Trophoblast cell (in vitro differentiated cells and primary cell): ENCODE measurements at regions not wholly inside any gene's neighbourhood (a gene's known extent, or its start where the extent isn't known, plus 50 kb on each side); places are given as distances from the start of the nearest gene placed in this dataset.
"Not testable (repeated sequence)": the region's sequence is repeated elsewhere in the genome, so short reads cannot be mapped to it uniquely, and the experiment has no call there.

Source experiments
- DNase-seq, 2 donors: peaks; one replicate each; pipeline ENCODE4 v3.0.0-alpha.2; 2016
- H2AFZ ChIP-seq: 2 replicates; pipeline ENCODE4 v1.6.1; 2013; ENCODE audit warnings: low read length, moderate library complexity, mild to moderate bottlenecking; ENCODE audit not compliant: insufficient read depth, poor library complexity
- H2AK5ac ChIP-seq: 2 replicates; pipeline ENCODE4 v1.6.1; 2013; ENCODE audit warnings: mild to moderate bottlenecking, low read length
- H2BK120ac ChIP-seq: 2 replicates; pipeline ENCODE4 v1.6.1; 2013; ENCODE audit warnings: low read length, mild to moderate bottlenecking, moderate library complexity; ENCODE audit not compliant: insufficient read depth, poor library complexity
- H2BK12ac ChIP-seq: 2 replicates; pipeline ENCODE4 v1.6.1; 2013; ENCODE audit warnings: mild to moderate bottlenecking, low read length, moderate library complexity
- H2BK5ac ChIP-seq: 2 replicates; pipeline ENCODE4 v1.6.1; 2013; ENCODE audit warnings: low read length, low read depth, moderate library complexity, mild to moderate bottlenecking; ENCODE audit not compliant: poor library complexity
- H3K14ac ChIP-seq: 2 replicates; pipeline ENCODE4 v1.6.1; 2013; ENCODE audit warnings: mild to moderate bottlenecking, low read length
- H3K18ac ChIP-seq: 2 replicates; pipeline ENCODE4 v1.6.1; 2013; ENCODE audit warnings: mild to moderate bottlenecking, low read length
- H3K23ac ChIP-seq: 2 replicates; pipeline ENCODE4 v1.6.1; 2013; ENCODE audit warnings: low read length
- H3K27ac ChIP-seq: 2 replicates; pipeline ENCODE4 v1.5.1; 2013; ENCODE audit warnings: low read depth, mild to moderate bottlenecking, inconsistent platforms, low read length, moderate library complexity
- H3K27me3 ChIP-seq: 2 replicates; pipeline ENCODE4 v1.6.1; 2013; ENCODE audit warnings: inconsistent platforms, mild to moderate bottlenecking, low read length, moderate library complexity; ENCODE audit not compliant: insufficient read depth
- H3K36me3 ChIP-seq, 2 experiments: 1 replicate in 1 of 2; 2 replicates in 1 of 2; pipeline ENCODE4 v1.6.1; 2013; ENCODE audit warnings: low read length in 2 of 2, mild to moderate bottlenecking in 2 of 2, moderate library complexity in 1 of 2; ENCODE audit not compliant: insufficient read depth in 2 of 2, control insufficient read depth in 1 of 2
- H3K4ac ChIP-seq: 2 replicates; pipeline ENCODE4 v1.6.1; 2013; ENCODE audit warnings: low read depth, mild to moderate bottlenecking, low read length, moderate library complexity
- H3K4me1 ChIP-seq, 2 experiments: 1 replicate in 1 of 2; 2 replicates in 1 of 2; pipeline ENCODE4 v1.6.1; 2013; ENCODE audit warnings: low read length in 2 of 2, mild to moderate bottlenecking in 2 of 2, moderate library complexity in 1 of 2; ENCODE audit not compliant: insufficient read depth in 2 of 2, control insufficient read depth in 1 of 2
- H3K4me2 ChIP-seq: 2 replicates; pipeline ENCODE4 v1.6.1; 2013; ENCODE audit warnings: inconsistent platforms, mild to moderate bottlenecking, low read length, moderate library complexity
- H3K4me3 ChIP-seq: 2 replicates; pipeline ENCODE4 v1.5.1; 2013; ENCODE audit warnings: mild to moderate bottlenecking, low read depth, low read length, inconsistent platforms
- H3K79me1 ChIP-seq: one replicate; pipeline ENCODE4 v1.6.1; 2013; ENCODE audit warnings: low read length
- H3K79me2 ChIP-seq: 2 replicates; pipeline ENCODE4 v1.6.1; 2013; ENCODE audit warnings: low read length, mild to moderate bottlenecking; ENCODE audit not compliant: control insufficient read depth, insufficient read depth, poor library complexity
- H3K9ac ChIP-seq: 2 replicates; pipeline ENCODE4 v1.6.1; 2013; ENCODE audit warnings: mild to moderate bottlenecking, low read length
- H3K9me3 ChIP-seq: 2 replicates; pipeline ENCODE4 v1.6.1; 2013; ENCODE audit warnings: low read depth, mild to moderate bottlenecking, control low read depth, inconsistent platforms, low read length; ENCODE audit not compliant: insufficient read depth
- H4K12ac ChIP-seq: 2 replicates; pipeline ENCODE4 v1.6.1; 2013; ENCODE audit warnings: low read depth, mild to moderate bottlenecking, low read length, moderate library complexity
- H4K8ac ChIP-seq: 2 replicates; pipeline ENCODE4 v1.6.1; 2013; ENCODE audit warnings: low read depth, mild to moderate bottlenecking, low read length, moderate library complexity
- H4K91ac ChIP-seq: one replicate; pipeline ENCODE4 v1.6.1; 2013; ENCODE audit warnings: low read depth, mild to moderate bottlenecking, low read length, moderate library complexity
- WGBS: extraction: QIAGEN DNeasy Blood & Tissue Kit; methylation state at CpG from one replicate; pipeline ENCODE4 v1.1.7; 2013; ENCODE audit warnings: missing lambda C conversion rate; ENCODE audit not compliant: insufficient read length, insufficient coverage; ENCODE audit errors: extremely low coverage; 5-methylcytosine and 5-hydroxymethylcytosine counted together

- Histone ChIP-seq H2AK5ac (no peak overlapping the region), H3K79me2 (no peaks in the 10 kb centered on the region), H2BK120ac (no peak overlapping the region), H2AFZ (no peak overlapping the region), H3K23ac (no peak overlapping the region), H2BK5ac (no peak overlapping the region), H3K27ac (no peak overlapping the region), H3K9ac (no peak overlapping the region), H3K18ac (no peak overlapping the region), H3K4ac (no peak overlapping the region), H3K27me3 (no peaks in the 10 kb centered on the region), H3K4me1 (no peaks in the 10 kb centered on the region), H3K4me2 (no peak overlapping the region), H3K79me1 (no peaks in the 10 kb centered on the region), H4K8ac (no peak overlapping the region), H3K9me3 (no peaks in the 10 kb centered on the region), H4K91ac (no peak overlapping the region), H4K12ac (no peak overlapping the region), H3K36me3 (no peaks in the 10 kb centered on the region), H3K14ac (no peak overlapping the region), H3K4me3 (no peak overlapping the region), H2BK12ac (no peak overlapping the region)
- WGBS = no CpG with 5 or more reads among the region's 3 CpGs
- DNase-seq = peak in 1 of 2 donors; percentile 12
Measured at GRCh38 chr4:100907465-100908454, 389.9 kb upstream of the EMCN start.

GRCh38 chr4:100906973-100907372 is 389.2 kb upstream of the EMCN start:
- no peak overlapping the region for H3K4me3 ChIP-seq
- no peak for DNase-seq
- H3K4me2 ChIP-seq = no peak overlapping the region
- H3K23ac ChIP-seq = no peak overlapping the region
- H2AFZ ChIP-seq = no peak overlapping the region
- no peak overlapping the region for H3K4ac ChIP-seq
- H3K27ac ChIP-seq = no peak overlapping the region
- no CpG with 5 or more reads among the region's 3 CpGs for WGBS
- H3K27me3 ChIP-seq = no peaks in the 10 kb centered on the region
- no peak overlapping the region for H2BK12ac ChIP-seq
- H4K91ac ChIP-seq = no peak overlapping the region
- no peaks in the 10 kb centered on the region for H3K9me3 ChIP-seq
- H3K4me1 ChIP-seq = no peaks in the 10 kb centered on the region
- no peak overlapping the region for H2BK120ac ChIP-seq
- H3K36me3 ChIP-seq = no peaks in the 10 kb centered on the region
- H3K79me2 ChIP-seq = no peaks in the 10 kb centered on the region
- H2BK5ac ChIP-seq = no peak overlapping the region
- no peak overlapping the region for H2AK5ac ChIP-seq
- H4K12ac ChIP-seq = no peak overlapping the region
- H3K79me1 ChIP-seq = no peaks in the 10 kb centered on the region
- H3K18ac ChIP-seq = no peak overlapping the region
- no peak overlapping the region for H3K9ac ChIP-seq
- H4K8ac ChIP-seq = no peak overlapping the region
- H3K14ac ChIP-seq = no peak overlapping the region

DNA sequence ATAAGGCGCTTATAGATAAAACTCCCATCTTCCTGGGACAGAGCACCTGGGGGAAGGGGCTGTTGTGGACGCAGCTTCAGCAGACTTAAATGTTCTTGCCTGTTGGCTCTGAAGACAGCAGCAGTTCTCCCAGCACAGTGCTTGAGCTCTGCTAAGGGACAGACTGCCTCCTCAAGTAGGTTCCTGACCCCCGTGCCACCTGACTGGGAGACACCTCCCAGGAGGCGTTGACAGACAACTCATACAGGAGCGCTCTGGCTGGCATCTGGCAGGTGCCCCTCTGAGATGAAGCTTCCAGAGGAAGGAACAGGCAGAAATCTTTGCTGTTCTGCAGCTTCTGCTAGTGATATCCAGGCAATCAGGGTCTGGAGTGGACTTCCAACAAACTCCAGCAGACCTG is 383.1 kb upstream of the EMCN start:
- not testable (repeated sequence) for H3K79me2 ChIP-seq, H3K4ac ChIP-seq, H2BK120ac ChIP-seq, H2BK12ac ChIP-seq, H3K9me3 ChIP-seq, H3K27ac ChIP-seq, H3K9ac ChIP-seq, H2AK5ac ChIP-seq, DNase-seq, H3K79me1 ChIP-seq, H2AFZ ChIP-seq, H4K8ac ChIP-seq, H3K23ac ChIP-seq, H3K4me2 ChIP-seq, H2BK5ac ChIP-seq, H3K18ac ChIP-seq, H3K36me3 ChIP-seq, H3K27me3 ChIP-seq, H3K4me1 ChIP-seq, H4K91ac ChIP-seq, H3K4me3 ChIP-seq, H3K14ac ChIP-seq, H4K12ac ChIP-seq
- WGBS = no CpG with 5 or more reads among the region's 5 CpGs

GRCh38 chr4:100900134-100900533 is 382.3 kb upstream of the EMCN start:
- no peak overlapping the region for H2BK120ac ChIP-seq
- H3K18ac ChIP-seq = no peak overlapping the region
- no peak overlapping the region for H3K27ac ChIP-seq
- H3K4me2 ChIP-seq = no peak overlapping the region
- H2BK5ac ChIP-seq = no peak overlapping the region
- H3K79me2 ChIP-seq = no peaks in the 10 kb centered on the region
- H2BK12ac ChIP-seq = no peak overlapping the region
- no peaks in the 10 kb centered on the region for H3K27me3 ChIP-seq
- H2AK5ac ChIP-seq = no peak overlapping the region
- H3K4me3 ChIP-seq = no peak overlapping the region
- H3K4me1 ChIP-seq = no peaks in the 10 kb centered on the region
- no peaks in the 10 kb centered on the region for H3K36me3 ChIP-seq
- no peak overlapping the region for H3K4ac ChIP-seq
- H4K12ac ChIP-seq = no peak overlapping the region
- H3K23ac ChIP-seq = no peak overlapping the region
- H2AFZ ChIP-seq = no peak overlapping the region
- DNase-seq = no peak
- H3K14ac ChIP-seq = no peak overlapping the region
- H4K8ac ChIP-seq = no peak overlapping the region
- no peak overlapping the region for H4K91ac ChIP-seq
- no peak overlapping the region for H3K9ac ChIP-seq
- no peaks in the 10 kb centered on the region for H3K79me1 ChIP-seq
- H3K9me3 ChIP-seq = no peaks in the 10 kb centered on the region
- WGBS = no CpG with 5 or more reads among the region's 11 CpGs
